Calu3 (cell line): ENCODE measurements at regions not wholly inside any gene's neighbourhood (a gene's known extent, or its start where the extent isn't known, plus 50 kb on each side); places are given as distances from the start of the nearest gene placed in this dataset.

Experiments
- BruUV-seq: library from RNA; stranded (reverse); fragments of 400-500 nt; replicated peaks from 2 replicates; lab custom pipeline; 2021; lab: Mats Ljungman, UMichigan
- CTCF ChIA-PET: fragments of 300-600 bp; sonication (Branson Sonifier 250); formaldehyde crosslinking; loops from one replicate; lab custom pipeline; 2022; ENCODE audit warnings: antibody characterized with exemption; lab: Charles Lee
- DNase-seq: peaks from one replicate; pipeline ENCODE4 v3.0.0; 2022
- H3K27ac Mint-ChIP-seq: one replicate; pipeline ENCODE4 v1.8.0; 2022; ENCODE audit warnings: mixed read lengths; ENCODE audit not compliant: unreplicated experiment
- H3K27me3 Mint-ChIP-seq: one replicate; pipeline ENCODE4 v1.8.0; 2022; ENCODE audit warnings: mixed read lengths; ENCODE audit not compliant: unreplicated experiment
- H3K36me3 Mint-ChIP-seq: one replicate; pipeline ENCODE4 v1.8.0; 2022; ENCODE audit warnings: mild to moderate bottlenecking, moderate library complexity, mixed read lengths; ENCODE audit not compliant: insufficient read depth, unreplicated experiment
- H3K4me1 Mint-ChIP-seq: one replicate; pipeline ENCODE4 v1.8.0; 2022; ENCODE audit warnings: mild to moderate bottlenecking, low read depth, mixed read lengths; ENCODE audit not compliant: unreplicated experiment
- H3K4me3 Mint-ChIP-seq: one replicate; pipeline ENCODE4 v1.8.0; 2022; ENCODE audit warnings: mild to moderate bottlenecking, low read depth, moderate library complexity, mixed read lengths; ENCODE audit not compliant: unreplicated experiment
- H3K9me3 Mint-ChIP-seq: one replicate; pipeline ENCODE4 v1.8.0; 2022; ENCODE audit warnings: low read depth, mixed read lengths; ENCODE audit not compliant: unreplicated experiment
- intact Hi-C: fragments of 100-400 bp; cut with micrococcal nuclease; formaldehyde crosslinking; loops from one replicate; pipeline ENCODE4 v1.10.0; 2022; ENCODE audit not compliant: unreplicated experiment
- TF ChIP-seq, protein P1 (sequence below): fragments of 200-600 bp; IDR thresholded peaks from one replicate; pipeline ENCODE4 v1.8.0; 2022; ENCODE audit warnings: antibody characterized with exemption; ENCODE audit not compliant: unreplicated experiment

- H3K9me3 Mint-ChIP-seq = no peaks in the 10 kb centered on the region
- TF ChIP-seq, protein P1, sequence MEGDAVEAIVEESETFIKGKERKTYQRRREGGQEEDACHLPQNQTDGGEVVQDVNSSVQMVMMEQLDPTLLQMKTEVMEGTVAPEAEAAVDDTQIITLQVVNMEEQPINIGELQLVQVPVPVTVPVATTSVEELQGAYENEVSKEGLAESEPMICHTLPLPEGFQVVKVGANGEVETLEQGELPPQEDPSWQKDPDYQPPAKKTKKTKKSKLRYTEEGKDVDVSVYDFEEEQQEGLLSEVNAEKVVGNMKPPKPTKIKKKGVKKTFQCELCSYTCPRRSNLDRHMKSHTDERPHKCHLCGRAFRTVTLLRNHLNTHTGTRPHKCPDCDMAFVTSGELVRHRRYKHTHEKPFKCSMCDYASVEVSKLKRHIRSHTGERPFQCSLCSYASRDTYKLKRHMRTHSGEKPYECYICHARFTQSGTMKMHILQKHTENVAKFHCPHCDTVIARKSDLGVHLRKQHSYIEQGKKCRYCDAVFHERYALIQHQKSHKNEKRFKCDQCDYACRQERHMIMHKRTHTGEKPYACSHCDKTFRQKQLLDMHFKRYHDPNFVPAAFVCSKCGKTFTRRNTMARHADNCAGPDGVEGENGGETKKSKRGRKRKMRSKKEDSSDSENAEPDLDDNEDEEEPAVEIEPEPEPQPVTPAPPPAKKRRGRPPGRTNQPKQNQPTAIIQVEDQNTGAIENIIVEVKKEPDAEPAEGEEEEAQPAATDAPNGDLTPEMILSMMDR = no peak
- intact Hi-C loops = no loop called here
- H3K4me3 Mint-ChIP-seq = no peak overlapping the region
- H3K4me1 Mint-ChIP-seq = no peaks in the 10 kb centered on the region
- no peak for DNase-seq
- H3K36me3 Mint-ChIP-seq = no peaks in the 10 kb centered on the region
- CTCF ChIA-PET = no interaction called here
- H3K27ac Mint-ChIP-seq = no peak overlapping the region
- no TSS peak for BruUV-seq
- no peaks in the 10 kb centered on the region for H3K27me3 Mint-ChIP-seq
These were observed 140.6 kb upstream of the SAMSN1 start for GRCh38 chr21:14686466-14687267.

- Mint-ChIP-seq H3K27me3 (no peaks in the 10 kb centered on the region), H3K9me3 (no peaks in the 10 kb centered on the region), H3K4me1 (no peaks in the 10 kb centered on the region), H3K36me3 (no peaks in the 10 kb centered on the region), H3K4me3 (no peak overlapping the region), H3K27ac (no peak overlapping the region)
- no peak for DNase-seq
- CTCF ChIA-PET = no interaction called here
- intact Hi-C loops = no loop called here
- no TSS peak for BruUV-seq
- TF ChIP-seq, protein P1 = no peak
These were observed 139.5 kb upstream of the SAMSN1 start for GRCh38 chr21:14685568-14685967.

DNA sequence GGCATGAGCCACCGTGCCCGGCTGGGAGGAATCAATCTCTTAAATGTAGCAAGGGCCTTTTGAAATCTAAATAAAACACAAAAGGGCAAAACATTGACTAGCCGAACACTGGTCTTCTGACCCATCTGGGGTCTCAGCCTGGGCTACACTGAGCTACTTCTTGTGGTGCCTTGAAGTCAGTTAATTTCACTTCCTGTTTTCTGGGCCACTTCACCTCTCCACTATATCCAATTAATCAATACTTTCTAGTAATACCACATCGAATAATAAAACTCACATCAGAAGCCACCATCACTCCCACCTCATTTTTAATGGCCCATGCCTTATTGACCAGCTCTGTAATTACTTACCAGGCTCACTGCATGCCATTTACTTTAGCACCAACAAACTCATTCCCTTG lies 138.0 kb upstream of the SAMSN1 start:
- CTCF ChIA-PET = no interaction called here
- TF ChIP-seq, protein P1 = no peak
- no peak overlapping the region for H3K4me3 Mint-ChIP-seq
- no TSS peak for BruUV-seq
- H3K27me3 Mint-ChIP-seq = no peaks in the 10 kb centered on the region
- H3K9me3 Mint-ChIP-seq = no peaks in the 10 kb centered on the region
- DNase-seq = no peak
- no peaks in the 10 kb centered on the region for H3K4me1 Mint-ChIP-seq
- intact Hi-C loops = no loop called here
- no peaks in the 10 kb centered on the region for H3K36me3 Mint-ChIP-seq
- no peak overlapping the region for H3K27ac Mint-ChIP-seq

DNA sequence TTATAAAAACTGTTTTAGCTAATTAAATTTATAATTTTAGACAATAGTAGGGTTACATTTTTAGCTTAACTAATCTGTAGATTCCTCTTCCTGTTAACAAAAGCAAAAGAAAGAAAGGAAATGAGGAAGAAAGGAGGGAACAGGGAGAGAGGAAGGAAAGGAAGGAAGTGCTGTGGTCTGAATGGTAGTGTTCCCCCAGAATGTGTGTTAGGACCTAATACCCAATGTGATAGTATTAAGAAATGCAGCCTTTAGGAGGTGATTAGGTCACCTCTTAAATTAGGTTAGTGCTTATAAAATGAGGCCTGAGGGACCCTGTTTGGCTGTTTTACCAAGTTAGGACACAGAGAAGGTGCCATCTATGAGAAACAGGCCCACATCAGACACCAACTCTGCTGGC lies 136.9 kb upstream of the SAMSN1 start:
- Mint-ChIP-seq H3K4me3 (no peak overlapping the region), H3K4me1 (no peaks in the 10 kb centered on the region), H3K27ac (no peak overlapping the region), H3K27me3 (no peaks in the 10 kb centered on the region), H3K36me3 (no peaks in the 10 kb centered on the region), H3K9me3 (no peaks in the 10 kb centered on the region)
- TF ChIP-seq, protein P1 = no peak
- BruUV-seq = no TSS peak
- intact Hi-C loops = no loop called here
- CTCF ChIA-PET = no interaction called here
- DNase-seq = no peak
